H1 (cell line): ENCODE measurements at regions not wholly inside any gene's neighbourhood (a gene's known extent, or its start where the extent isn't known, plus 50 kb on each side); places are given as distances from the start of the nearest gene placed in this dataset.

Source experiments
- CTCF ChIA-PET: fragments of 300-600 bp; sonication (Branson Sonifier 250); formaldehyde crosslinking; loops from one replicate; lab custom pipeline; 2021; ENCODE audit not compliant: partially characterized antibody; lab: Charles Lee
- POLR2A ChIA-PET: fragments of 300-600 bp; sonication (Branson Sonifier 250); formaldehyde crosslinking; loops from one replicate; lab custom pipeline; 2021; ENCODE audit warnings: inconsistent platforms; ENCODE audit not compliant: partially characterized antibody; lab: Charles Lee
- DNase-seq, 2 experiments: peaks; one replicate each; pipeline versions ENCODE4 v3.0.0 to v3.0.0-alpha.2; 2010 to 2022; ENCODE audit warnings: low spot score in 2 of 2, low read depth in 1 of 2, mixed read lengths in 1 of 2
- FAIRE-seq: peaks from 2 replicates; lab custom pipeline; 2011; peaks lifted over from hg19 to GRCh38; lab: Jason Lieb, UNC
- H2AFZ ChIP-seq: 2 replicates; pipeline ENCODE4 v1.8.1; 2012; ENCODE audit warnings: low read length, inconsistent platforms
- H2AK5ac ChIP-seq: 2 replicates; pipeline ENCODE4 v1.6.1; 2013; ENCODE audit warnings: low read depth, low read length
- H2BK120ac ChIP-seq: replicated peaks from 2 replicates; pipeline ENCODE3; 2013; ENCODE audit warnings: low read depth, low read length, inconsistent platforms
- H2BK12ac ChIP-seq: 2 replicates; pipeline ENCODE4 v1.6.1; 2013; ENCODE audit warnings: low read depth, low read length
- H2BK15ac ChIP-seq: 2 replicates; pipeline ENCODE4 v1.6.1; 2013; ENCODE audit warnings: low read length
- H2BK20ac ChIP-seq: 2 replicates; pipeline ENCODE4 v1.6.1; 2013; ENCODE audit warnings: low read length
- H2BK5ac ChIP-seq: 2 replicates; pipeline ENCODE4 v1.6.1; 2013; ENCODE audit warnings: low read depth, low read length
- H3K14ac ChIP-seq: 2 replicates; pipeline ENCODE4 v1.6.1; 2013; ENCODE audit warnings: inconsistent platforms; ENCODE audit not compliant: insufficient read length
- H3K18ac ChIP-seq: 2 replicates; pipeline ENCODE4 v1.6.1; 2013; ENCODE audit warnings: low read length; ENCODE audit errors: extremely low read depth
- H3K23ac ChIP-seq: 2 replicates; pipeline ENCODE4 v1.6.1; 2013; ENCODE audit warnings: inconsistent platforms; ENCODE audit not compliant: insufficient read length
- H3K23me2 ChIP-seq: 2 replicates; pipeline ENCODE4 v1.6.1; 2013; ENCODE audit warnings: low read depth, low read length
- H3K27ac ChIP-seq: 2 replicates; pipeline ENCODE4 v1.6.1; 2011; ENCODE audit warnings: low read depth, low read length, inconsistent platforms
- H3K27me3 ChIP-seq, 4 experiments: replicated peaks in 1 of 4; 1 replicate in 1 of 4; 2 replicates in 3 of 4; pipeline versions ENCODE4 v1.6.1 to v1.8.1; 2011 to 2013; ENCODE audit warnings: low read length in 3 of 4, mild to moderate bottlenecking in 3 of 4, inconsistent platforms in 2 of 4, mixed read lengths in 2 of 4, moderate library complexity in 1 of 4; ENCODE audit not compliant: control insufficient read depth in 3 of 4, insufficient read depth in 3 of 4; ENCODE audit errors: extremely low read depth in 1 of 4
- H3K36me3 ChIP-seq, 4 experiments: 2 replicates each; pipeline versions ENCODE4 v1.6.1 to v1.8.1; 2011 to 2013; ENCODE audit warnings: mild to moderate bottlenecking in 4 of 4, low read length in 3 of 4, moderate library complexity in 2 of 4, control low read depth in 1 of 4, inconsistent platforms in 1 of 4; ENCODE audit not compliant: insufficient read depth in 4 of 4, control insufficient read depth in 2 of 4
- H3K4ac ChIP-seq: replicated peaks from 2 replicates; pipeline ENCODE3; 2013; ENCODE audit warnings: low read length, low read depth, mixed read lengths, inconsistent platforms; ENCODE audit not compliant: insufficient read length
- H3K4me1 ChIP-seq, 4 experiments: replicated peaks in 1 of 4; 1 replicate in 1 of 4; 2 replicates in 3 of 4; pipeline versions ENCODE4 v1.6.1 to v1.8.1; 2011 to 2013; ENCODE audit warnings: low read length in 3 of 4, inconsistent platforms in 2 of 4, mixed read lengths in 1 of 4; ENCODE audit not compliant: insufficient read depth in 4 of 4, control insufficient read depth in 3 of 4
- H3K4me2 ChIP-seq, 2 experiments: 2 replicates each; pipeline versions ENCODE4 v1.6.1 to v1.8.1; 2011 to 2013; ENCODE audit warnings: low read depth in 2 of 2, low read length in 2 of 2, control low read depth in 1 of 2, inconsistent platforms in 1 of 2, mild to moderate bottlenecking in 1 of 2; ENCODE audit not compliant: insufficient read depth in 1 of 2
- H3K4me3 ChIP-seq, 4 experiments: fragments of 200-600, 300-600 bp in 1 of 4; sonication (generic), shearing (Covaris generic), sonication (Bioruptor Twin) in 1 of 4; 2 replicates each; pipeline versions ENCODE4 v1.5.1 to v1.8.1; 2011 to 2016; ENCODE audit warnings: low read length in 4 of 4, low read depth in 3 of 4, control low read depth in 2 of 4, inconsistent platforms in 2 of 4, mild to moderate bottlenecking in 2 of 4, mixed read lengths in 1 of 4, moderate library complexity in 1 of 4; ENCODE audit not compliant: insufficient read depth in 2 of 4; ENCODE audit errors: extremely low read depth in 1 of 4
- H3K56ac ChIP-seq: replicated peaks from 2 replicates; pipeline ENCODE3; 2013; ENCODE audit warnings: low read depth, mild to moderate bottlenecking, mixed read lengths, low read length, inconsistent platforms; ENCODE audit not compliant: insufficient read length
- H3K79me1 ChIP-seq: 2 replicates; pipeline ENCODE4 v1.6.1; 2013; ENCODE audit warnings: low read depth, low read length, control low read depth
- H3K79me2 ChIP-seq, 2 experiments: 2 replicates each; pipeline versions ENCODE4 v1.6.1 to v1.8.1; 2012 to 2013; ENCODE audit warnings: low read length in 2 of 2, mild to moderate bottlenecking in 2 of 2, inconsistent platforms in 1 of 2; ENCODE audit not compliant: insufficient read depth in 2 of 2, control insufficient read depth in 1 of 2
- H3K9ac ChIP-seq, 4 experiments: replicated peaks in 1 of 4; 1 replicate in 1 of 4; 2 replicates in 3 of 4; pipeline versions ENCODE4 v1.6.1 to v1.8.1; 2011 to 2013; ENCODE audit warnings: low read depth in 3 of 4, low read length in 3 of 4, control low read depth in 2 of 4, mild to moderate bottlenecking in 2 of 4, moderate library complexity in 2 of 4, inconsistent platforms in 1 of 4; ENCODE audit errors: extremely low read depth in 1 of 4
- H3K9me3 ChIP-seq, 2 experiments: 2 replicates each; pipeline versions ENCODE4 v1.6.1 to v1.8.1; 2012 to 2013; ENCODE audit warnings: mild to moderate bottlenecking in 2 of 2, moderate library complexity in 2 of 2, control low read depth in 1 of 2, inconsistent platforms in 1 of 2, low read depth in 1 of 2, low read length in 1 of 2, mixed read lengths in 1 of 2; ENCODE audit not compliant: insufficient read depth in 2 of 2
- H4K20me1 ChIP-seq, 2 experiments: replicated peaks in 1 of 2; 2 replicates each; pipeline versions ENCODE3 to v1.8.1; 2011 to 2013; ENCODE audit warnings: inconsistent platforms in 2 of 2, low read length in 2 of 2, mild to moderate bottlenecking in 1 of 2; ENCODE audit not compliant: insufficient read depth in 2 of 2, control insufficient read depth in 1 of 2
- H4K5ac ChIP-seq: 2 replicates; pipeline ENCODE4 v1.6.1; 2013; ENCODE audit warnings: low read length, low read depth, mixed read lengths, inconsistent platforms; ENCODE audit not compliant: insufficient read length
- H4K8ac ChIP-seq: 2 replicates; pipeline ENCODE4 v1.8.0; 2013; ENCODE audit warnings: mild to moderate bottlenecking, moderate library complexity, low read length, inconsistent platforms; ENCODE audit not compliant: insufficient read depth; ENCODE audit errors: extremely low read depth
- H4K91ac ChIP-seq: replicated peaks from 2 replicates; pipeline ENCODE3; 2013; ENCODE audit warnings: low read length, mixed read lengths, inconsistent platforms; ENCODE audit not compliant: insufficient read length
- BACH1 ChIP-seq: IDR thresholded peaks from 2 replicates; pipeline ENCODE4 v1.6.1; 2012; ENCODE audit warnings: low read length, improper control_type of control experiment
- PHF8 ChIP-seq: fragments of 200-600 bp; sonication (generic); conservative IDR thresholded peaks from 2 replicates; pipeline ENCODE4 v1.7.1; 2012; ENCODE audit warnings: low read depth, mild to moderate bottlenecking, inconsistent platforms, low read length, moderate library complexity
- RAD21 ChIP-seq, 2 experiments: IDR thresholded peaks in 1 of 2; conservative IDR thresholded peaks in 1 of 2; 2 replicates each; pipeline ENCODE4 v1.6.1; 2011; ENCODE audit warnings: low read depth in 2 of 2, low read length in 2 of 2, improper control_type of control experiment in 1 of 2, inconsistent platforms in 1 of 2, mild to moderate bottlenecking in 1 of 2, moderate library complexity in 1 of 2
- WGBS, 2 experiments: shearing (Covaris generic) in 1 of 2; methylation state at CpG; one replicate each; pipeline versions ENCODE4 v1.1.6 to v1.1.7; 2013 to 2015; ENCODE audit warnings: low lambda C conversion rate in 2 of 2, mixed read lengths in 2 of 2, inconsistent platforms in 1 of 2, low coverage in 1 of 2, missing lambda C conversion rate in 1 of 2; ENCODE audit not compliant: insufficient replicate concordance in 2 of 2, insufficient coverage in 1 of 2, insufficient read length in 1 of 2; ENCODE audit errors: extremely low coverage in 1 of 2, missing lambda C conversion rate in 1 of 2; 5-methylcytosine and 5-hydroxymethylcytosine counted together

DNA sequence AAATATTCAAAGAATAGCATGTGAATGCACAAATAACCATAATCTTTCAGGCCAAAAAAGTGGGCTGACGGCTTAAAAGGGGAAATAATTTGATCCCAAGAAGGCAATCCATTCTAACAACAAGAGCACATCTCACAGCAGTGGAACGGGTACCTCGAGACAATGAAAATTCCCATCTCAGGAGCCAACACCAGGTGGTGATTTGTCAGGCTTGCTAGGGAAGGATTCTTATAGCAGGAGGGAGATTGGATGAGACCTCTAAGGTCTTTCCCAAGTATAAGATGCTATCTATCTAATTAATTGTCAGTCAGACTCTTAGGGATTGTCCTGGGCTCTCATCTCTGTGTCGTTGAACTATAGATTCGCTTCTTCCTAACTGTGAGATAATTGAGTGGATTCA, 284.0 kb downstream of the ETS1 start:
- ChIA-PET CTCF (interaction anchor here (0.6 to 1.8 kb wide), 2 partner anchors 20 to 580 kb away, joined by 3 to 8 read pairs; no protein-coding TSS in a partner anchor), POLR2A (no interaction called here)
- H3K4me2 ChIP-seq = no peak overlapping the region
- H3K14ac ChIP-seq = no peak overlapping the region
- H4K91ac ChIP-seq = no peak overlapping the region
- no peak overlapping the region for H3K9ac ChIP-seq
- H2BK20ac ChIP-seq = no peak overlapping the region
- no peak overlapping the region for H2BK5ac ChIP-seq
- H3K23ac ChIP-seq = no peak overlapping the region
- H3K36me3 ChIP-seq = no peaks in the 10 kb centered on the region
- H3K4me1 ChIP-seq = no peaks in the 10 kb centered on the region
- no peak overlapping the region for H2AFZ ChIP-seq
- no peaks in the 10 kb centered on the region for H3K9me3 ChIP-seq
- WGBS, 2 experiments = 90% methylated on average over 5 of the region's 5 CpGs; no CpG with 5 or more reads in 1 of the 2 experiments
- H3K18ac ChIP-seq = no peak overlapping the region
- no peak overlapping the region for H3K4ac ChIP-seq
- H4K5ac ChIP-seq = no peak overlapping the region
- H2BK12ac ChIP-seq = no peak overlapping the region
- H3K23me2 ChIP-seq = no peaks in the 10 kb centered on the region
- H3K79me2 ChIP-seq = no peaks in the 10 kb centered on the region
- H3K27ac ChIP-seq = no peak overlapping the region
- no peak overlapping the region for H4K8ac ChIP-seq
- no peaks in the 10 kb centered on the region for H4K20me1 ChIP-seq
- TF ChIP-seq BACH1 (no peak), PHF8 (no peak), RAD21 (IDR thresholded peaks at IDR 0.05 in 1 of 2, conservative IDR thresholded peaks at IDR 0.05 in 1 of 2; ENCODE audit: low read depth in 2 of 2, low read length in 2 of 2) (0 out of 4 replicates have a peak, but pooled peaks of 1 of the 2 experiments have one; percentile 13)
- no peak for FAIRE-seq
- no peak overlapping the region for H2BK120ac ChIP-seq
- H3K4me3 ChIP-seq = no peak overlapping the region
- no peaks in the 10 kb centered on the region for H3K27me3 ChIP-seq
- no peaks in the 10 kb centered on the region for H3K79me1 ChIP-seq
- no peak overlapping the region for H2AK5ac ChIP-seq
- no peak overlapping the region for H3K56ac ChIP-seq
- no peak for DNase-seq
- H2BK15ac ChIP-seq = no peak overlapping the region
